NT2/D1 (cell line): ENCODE measurements at regions not wholly inside any gene's neighbourhood (a gene's known extent, or its start where the extent isn't known, plus 50 kb on each side); places are given as distances from the start of the nearest gene placed in this dataset.

ENCODE experiments used
- SUZ12 ChIP-seq: IDR thresholded peaks from 2 replicates; pipeline ENCODE4 v1.6.1; 2011; ENCODE audit not compliant: insufficient read length, insufficient read depth; ENCODE audit errors: extremely low read depth
- YY1 ChIP-seq: IDR thresholded peaks from 2 replicates; pipeline ENCODE4 v1.6.1; 2011; ENCODE audit not compliant: insufficient read length, insufficient read depth
- ZNF274 ChIP-seq: IDR thresholded peaks from 2 replicates; pipeline ENCODE4 v1.6.1; 2011; ENCODE audit warnings: mild to moderate bottlenecking, low read depth, low read length

- TF ChIP-seq ZNF274 (no peak), YY1 (no peak), SUZ12 (no peak)
Observed at GRCh38 chr4:160818571-160818970, 1345.2 kb downstream of the FSTL5 start.
